Stimulated activated CD8-positive, alpha-beta memory T cell treated with anti-CD3 and anti-CD28 coated beads, Interleukin-12 subunit alpha, Interleukin-12 subunit beta, amount 100 ng/mL, for 1 hour (primary cell): ENCODE measurements at regions not wholly inside any gene's neighbourhood (a gene's known extent, or its start where the extent isn't known, plus 50 kb on each side); places are given as distances from the start of the nearest gene placed in this dataset.
"Not testable (repeated sequence)": the region's sequence is repeated elsewhere in the genome, so short reads cannot be mapped to it uniquely, and the experiment has no call there.

Experiments used
- DNase-seq: peaks from one replicate; pipeline ENCODE4 v3.0.0-alpha.2; 2020; ENCODE audit warnings: low read depth

DNA sequence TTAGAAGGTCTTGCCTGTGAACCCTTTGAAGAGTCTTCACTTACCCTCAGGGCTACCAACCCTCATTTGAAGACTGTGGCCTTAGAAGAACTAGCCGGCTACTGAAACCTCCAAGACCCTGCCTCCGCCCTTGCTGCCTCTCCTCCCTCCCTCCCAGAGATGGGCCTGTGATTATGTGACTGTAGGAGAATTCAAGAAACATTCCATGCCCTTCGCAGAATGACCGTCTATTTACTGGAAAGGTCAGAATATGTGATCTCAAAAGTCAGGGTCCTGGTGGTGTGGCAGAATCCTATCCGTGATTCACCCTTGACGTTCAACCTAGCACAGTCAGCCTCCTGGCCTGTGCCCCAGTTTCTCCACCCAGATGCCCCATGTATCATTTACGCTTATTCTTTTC is 109.6 kb downstream of the CTNND1 start:
- DNase-seq, result no peak

DNA sequence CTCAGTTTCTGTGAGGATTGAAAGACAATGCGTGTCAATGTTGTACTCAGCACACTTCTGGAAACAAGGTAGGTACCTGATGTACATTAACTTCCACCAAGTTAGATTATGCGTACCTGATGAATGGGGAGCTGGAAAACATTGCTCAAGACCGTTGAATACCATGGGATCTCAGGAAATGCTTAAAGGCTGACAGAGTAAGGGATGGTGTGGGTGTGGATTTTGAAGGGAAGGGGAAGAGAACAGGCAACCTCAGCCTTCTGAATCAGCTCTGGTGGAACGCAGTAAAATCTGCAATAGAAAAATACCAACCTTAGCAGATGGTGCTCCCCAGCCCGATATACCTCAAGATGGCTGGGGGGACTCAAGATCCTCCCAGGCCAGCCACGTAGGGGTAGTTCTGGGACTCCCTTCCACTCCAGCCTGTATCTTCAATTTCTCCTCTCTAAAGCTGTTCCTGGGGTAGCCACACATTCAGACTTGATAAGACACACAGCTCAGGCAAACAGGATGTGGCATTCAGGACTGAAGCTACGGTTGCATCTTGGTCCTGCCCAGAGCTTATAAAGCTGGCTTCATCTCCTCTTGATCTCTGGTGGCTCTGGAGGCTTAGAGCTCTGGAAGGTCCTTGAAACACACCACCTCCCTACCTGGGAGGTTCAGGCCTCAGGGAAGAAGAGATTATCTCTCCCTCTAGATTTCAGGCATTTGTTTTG is 111.8 kb downstream of the CTNND1 start:
- DNase-seq, result no peak

DNA sequence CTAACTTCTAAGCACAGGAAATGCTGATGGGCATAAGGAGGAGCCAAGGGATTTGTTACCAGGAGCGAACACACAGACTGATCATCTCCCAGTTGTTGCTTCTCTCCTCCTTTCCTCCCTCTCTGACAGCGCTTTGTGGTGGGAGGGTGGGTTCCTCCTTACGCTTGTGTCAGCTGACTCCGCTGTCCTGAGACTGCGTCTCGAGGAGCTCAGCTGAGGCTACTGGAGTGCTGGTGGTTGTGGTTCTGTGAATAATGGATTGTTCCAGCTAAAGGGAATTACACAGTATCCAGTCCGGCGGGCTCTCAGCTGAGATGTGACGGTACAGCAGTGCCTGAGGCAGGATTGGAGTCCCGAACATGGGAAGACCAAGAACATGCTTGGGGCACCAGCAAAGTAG is 113.4 kb downstream of the CTNND1 start:
- no peak for DNase-seq

- DNase-seq, result no peak
These were observed 120.0 kb downstream of the CTNND1 start for GRCh38 chr11:57881647-57882046.

DNA sequence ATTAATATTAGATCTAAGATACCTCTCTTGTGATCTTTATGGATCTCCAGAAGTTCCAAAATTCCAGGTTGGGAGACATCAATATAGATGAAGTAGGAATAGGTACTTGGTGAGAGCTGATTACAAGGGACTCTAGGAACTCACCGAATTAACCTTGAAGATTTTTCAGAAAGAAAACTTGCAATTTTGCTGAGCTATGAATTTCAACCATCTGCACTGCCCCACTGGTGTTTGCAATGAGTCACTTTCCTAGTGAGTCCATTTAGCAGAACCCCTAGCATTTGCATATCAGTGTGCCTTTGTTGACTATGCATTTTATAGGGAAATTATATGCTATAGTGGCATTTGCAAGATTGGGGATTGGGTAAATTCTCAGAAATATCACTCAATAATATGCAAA is 122.0 kb downstream of the CTNND1 start:
- no peak for DNase-seq

DNA sequence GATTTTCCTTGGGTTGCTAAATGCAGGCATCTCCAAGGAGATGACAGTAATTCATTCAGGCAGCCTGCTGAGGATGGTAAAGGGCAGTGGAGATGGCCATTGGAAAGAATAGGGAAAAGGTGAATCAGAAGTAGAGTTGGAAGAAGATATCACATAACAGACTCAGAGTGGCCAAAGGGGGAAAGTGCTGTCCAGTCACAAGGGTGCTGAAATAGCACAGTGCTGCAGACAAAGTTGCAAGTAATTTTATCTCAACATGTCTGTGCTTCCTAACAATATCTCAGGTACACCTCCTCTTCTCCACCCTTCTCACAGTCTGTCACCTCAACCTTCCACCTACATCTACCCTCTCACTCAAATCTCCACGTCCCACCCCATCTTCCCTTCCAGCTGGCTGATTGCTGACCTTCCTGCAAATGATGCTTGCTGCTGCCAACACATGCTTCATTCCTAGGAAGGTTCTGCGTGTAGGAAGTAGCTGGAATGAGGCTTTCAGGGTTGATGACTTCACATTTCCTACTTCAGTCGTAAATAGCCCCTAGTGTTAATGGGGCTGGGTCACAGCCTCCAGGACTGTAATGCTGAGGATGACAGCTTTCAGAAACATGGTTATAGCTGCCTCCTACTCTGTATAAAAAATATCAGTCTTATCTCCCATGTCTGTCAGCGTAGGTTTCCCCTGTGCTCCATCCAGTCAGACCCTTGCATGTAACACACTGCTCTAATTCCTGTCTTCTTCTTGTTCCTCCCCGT is 123.9 kb downstream of the CTNND1 start:
- no peak for DNase-seq

DNA sequence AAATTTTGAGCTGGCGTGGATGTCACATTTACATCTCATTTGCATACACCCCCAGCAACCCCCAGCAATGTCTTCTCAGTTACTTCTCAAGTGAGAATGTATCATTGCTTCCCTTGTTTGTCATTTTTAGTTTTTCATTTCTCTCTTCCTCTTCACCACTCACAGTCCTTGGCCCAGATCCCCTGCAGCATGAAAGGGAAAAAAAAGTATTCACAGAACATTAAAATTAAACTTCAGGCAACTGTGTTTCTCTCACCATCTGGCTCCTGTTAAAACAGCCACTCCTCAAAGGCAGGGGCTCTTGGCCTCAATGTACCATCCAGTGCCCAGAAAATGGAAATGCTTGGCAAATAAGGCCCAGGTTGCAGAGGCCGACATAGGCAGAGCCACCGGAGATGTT is 126.8 kb downstream of the CTNND1 start:
- DNase-seq, result no peak

- no peak for DNase-seq
These were observed 128.9 kb downstream of the CTNND1 start for GRCh38 chr11:57890521-57890920.

DNA sequence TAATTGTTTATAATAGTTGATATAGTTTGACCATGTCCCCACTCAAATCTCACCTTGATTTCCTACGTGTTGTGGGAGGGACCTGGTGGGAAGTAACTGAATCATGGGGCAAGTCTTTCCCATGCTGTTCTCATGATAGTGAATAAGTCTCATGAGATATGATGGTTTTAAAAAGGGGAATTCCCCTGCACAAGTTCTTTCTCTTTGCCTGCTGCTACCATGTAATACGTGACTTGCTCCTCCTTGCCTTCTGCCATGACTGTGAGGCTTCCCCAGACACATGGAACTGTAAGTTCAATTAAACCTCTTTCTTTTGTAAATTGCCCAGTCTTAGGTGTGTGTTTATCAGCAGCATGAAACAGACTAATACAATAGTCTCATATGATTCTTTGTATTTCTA is 130.5 kb upstream of the OR9Q1 start:
- not testable (repeated sequence) for DNase-seq

- no peak for DNase-seq
These were observed 127.1 kb upstream of the OR9Q1 start for GRCh38 chr11:57896361-57897145.

DNA sequence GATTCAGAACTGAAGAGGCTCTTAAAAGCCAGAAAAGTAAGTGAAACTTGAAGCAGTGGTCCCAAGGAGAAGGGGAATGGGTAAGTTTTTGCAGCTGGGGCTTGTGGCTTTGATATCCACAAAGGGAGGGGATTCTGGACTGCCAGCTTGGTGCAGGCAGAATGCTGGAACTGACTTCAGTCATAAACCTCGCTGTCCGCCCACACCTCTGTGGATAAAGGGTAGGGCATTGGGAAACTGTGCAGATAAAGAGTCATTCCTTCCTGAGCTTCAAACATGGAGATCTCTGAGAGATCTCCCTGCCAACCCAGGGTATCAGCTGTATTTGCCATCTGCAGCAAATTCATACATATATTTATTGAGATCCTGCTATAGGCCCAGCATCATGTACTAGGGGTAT is 124.3 kb upstream of the OR9Q1 start:
- no peak for DNase-seq

- no peak for DNase-seq
These were observed 123.4 kb upstream of the OR9Q1 start for GRCh38 chr11:57900320-57900719.

GRCh38 chr11:57901278-57901677 is 122.4 kb upstream of the OR9Q1 start:
- DNase-seq, result no peak

- no peak for DNase-seq
These were observed 121.9 kb upstream of the OR9Q1 start for GRCh38 chr11:57901756-57902155.

DNA sequence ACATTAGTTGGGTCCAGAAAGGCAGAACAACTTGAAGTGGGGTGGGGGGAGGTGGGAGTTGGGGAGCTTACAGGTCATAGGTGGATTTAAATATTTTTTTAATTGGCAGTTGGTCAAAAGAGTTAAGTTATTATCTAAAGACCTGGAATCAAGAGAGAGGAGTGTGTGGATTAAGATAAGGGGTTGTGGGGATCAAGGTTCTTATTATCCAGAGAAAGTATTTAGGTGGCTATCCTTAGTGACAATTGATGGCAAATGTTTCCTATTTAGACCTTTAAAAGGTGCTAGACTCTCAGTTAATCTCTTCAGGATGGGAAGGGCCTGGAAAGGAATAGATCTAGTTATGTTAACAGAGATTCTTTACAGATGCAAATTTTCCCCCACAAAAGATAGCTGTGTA is 120.7 kb upstream of the OR9Q1 start:
- DNase-seq, result no peak

DNA sequence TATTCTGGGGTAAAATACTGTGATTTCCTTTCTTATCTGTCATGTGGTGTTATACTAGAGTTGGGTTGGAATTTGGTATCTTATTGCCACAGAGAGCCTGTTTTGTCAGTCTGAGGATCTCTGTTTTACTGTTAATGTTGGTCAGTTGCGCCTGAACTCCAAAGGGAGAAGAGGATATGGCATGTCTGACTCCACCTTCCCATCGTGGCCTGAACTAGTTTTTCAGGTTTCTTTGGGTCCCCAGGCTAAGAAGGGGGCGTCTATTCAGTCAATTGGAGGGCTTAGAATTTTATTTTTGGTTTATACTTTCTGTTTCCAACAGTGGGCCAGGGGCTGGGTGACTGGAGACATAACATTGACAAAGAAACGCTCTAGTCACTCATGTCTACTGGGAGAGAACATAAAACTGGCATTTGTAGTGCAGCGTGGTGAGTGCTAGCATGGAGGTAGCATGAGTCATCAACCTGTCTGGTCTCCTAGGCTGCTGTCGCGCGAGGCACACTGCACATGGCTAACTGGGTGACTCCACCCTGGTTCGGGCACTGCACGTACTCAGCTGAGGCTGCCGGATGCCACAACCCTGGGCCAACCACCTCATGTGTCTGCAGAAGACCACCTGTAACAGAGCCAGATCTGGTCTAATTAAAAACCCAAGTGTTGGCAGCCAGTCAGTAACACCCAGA is 120.1 kb upstream of the OR9Q1 start:
- peak; percentile 5 for DNase-seq

DNA sequence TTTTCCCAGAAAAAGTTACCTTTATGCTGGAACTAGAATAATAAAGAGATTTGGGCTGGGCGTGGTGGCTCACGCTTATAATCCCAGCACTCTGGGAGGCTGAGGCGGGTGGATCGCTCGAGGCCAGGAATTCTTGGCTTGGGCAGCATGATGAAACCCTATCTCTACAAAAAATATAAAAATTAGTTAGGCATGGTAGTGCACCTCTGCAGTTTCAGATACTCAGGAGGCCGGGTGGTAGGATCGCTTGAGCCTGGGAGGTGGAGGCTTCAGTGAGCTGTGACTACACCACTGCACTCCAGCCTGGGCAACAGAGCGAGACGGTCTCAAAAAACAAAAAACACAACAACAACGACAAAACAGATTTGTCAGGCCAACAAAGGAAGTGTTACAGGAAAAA is 119.3 kb upstream of the OR9Q1 start:
- DNase-seq, result no peak

GRCh38 chr11:57905439-57905838 is 118.2 kb upstream of the OR9Q1 start:
- DNase-seq, result no peak

DNA sequence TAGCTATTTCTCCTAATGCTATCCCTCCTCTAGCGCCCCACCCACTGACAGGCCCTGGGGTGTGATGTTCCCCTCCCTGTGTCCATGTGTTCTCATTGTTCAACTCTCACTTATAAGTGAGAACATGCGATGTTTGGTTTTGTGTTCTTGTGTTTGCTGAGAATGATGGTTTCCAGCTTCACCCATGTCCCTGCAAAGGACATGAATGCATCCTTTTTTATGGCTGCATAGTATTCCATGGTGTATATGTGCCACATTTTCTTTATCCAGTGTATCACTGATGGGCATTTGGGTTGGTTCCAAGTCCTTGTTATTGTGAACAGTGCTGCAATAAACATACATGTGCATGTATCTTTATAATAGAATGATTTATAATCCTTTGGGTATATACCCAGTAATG is 115.3 kb upstream of the OR9Q1 start:
- not testable (repeated sequence) for DNase-seq

- not testable (repeated sequence) for DNase-seq
These were observed 112.2 kb upstream of the OR9Q1 start for GRCh38 chr11:57911522-57911921.

DNA sequence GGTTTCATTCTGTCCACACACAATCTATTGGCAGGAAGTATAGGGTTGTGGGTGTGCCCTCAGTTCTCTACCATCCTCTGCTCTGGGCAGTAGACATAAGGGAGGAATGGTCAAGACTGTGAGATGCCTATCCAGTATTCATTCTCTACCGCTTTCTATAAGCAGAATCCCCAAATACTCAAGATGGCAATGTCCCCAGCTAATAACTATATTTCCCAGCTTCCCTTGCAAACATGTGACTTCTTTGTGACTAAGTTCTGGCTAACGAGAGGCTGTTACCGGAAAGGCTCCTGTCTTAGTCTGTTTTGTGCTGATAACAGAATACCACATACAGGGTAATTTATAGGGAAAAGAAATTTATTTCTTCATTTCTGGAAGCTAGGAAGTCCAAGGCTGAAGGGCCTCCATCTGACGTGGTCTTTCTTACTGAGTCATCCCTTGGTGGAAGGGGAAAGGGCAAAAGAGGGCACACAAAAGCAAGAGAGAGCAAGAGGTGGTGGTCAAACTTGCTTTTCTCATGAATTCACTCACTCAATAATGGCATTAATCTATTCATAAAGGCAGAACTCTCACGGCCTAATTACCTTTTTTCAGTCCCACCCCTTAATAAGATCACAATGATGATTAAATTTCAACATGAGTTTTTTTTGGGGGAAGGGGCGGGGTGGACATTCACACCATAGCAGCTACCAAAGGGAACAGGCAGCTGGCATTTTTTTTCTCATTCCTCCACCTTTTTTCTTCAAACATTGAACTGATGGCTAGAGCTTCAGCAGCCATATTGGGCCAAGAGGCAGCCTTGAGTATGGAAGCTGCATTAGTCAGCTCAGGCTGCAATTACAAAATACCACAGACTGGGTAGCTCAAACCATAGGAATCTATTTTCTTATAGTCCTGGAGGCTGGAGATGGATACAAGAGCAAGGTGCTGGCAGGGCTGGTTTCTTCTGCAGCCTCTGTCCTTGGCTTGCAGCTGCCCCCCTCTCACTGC is 109.7 kb upstream of the OR9Q1 start:
- DNase-seq, result no peak
